H54 (cell line): ENCODE measurements at regions not wholly inside any gene's neighbourhood (a gene's known extent, or its start where the extent isn't known, plus 50 kb on each side); places are given as distances from the start of the nearest gene placed in this dataset.

Experiments used
- DNase-seq: peaks from one replicate; pipeline ENCODE4 v3.0.0; 2011; ENCODE audit warnings: low spot score, mixed read lengths; ENCODE audit not compliant: insufficient read length
- FAIRE-seq: peaks from 3 replicates; lab custom pipeline; 2011; peaks lifted over from hg19 to GRCh38; lab: Jason Lieb, UNC
- POLR2A ChIP-seq: IDR thresholded peaks from 2 replicates; pipeline ENCODE4 v1.6.1; 2011; ENCODE audit warnings: low read depth, mild to moderate bottlenecking, low read length

DNA sequence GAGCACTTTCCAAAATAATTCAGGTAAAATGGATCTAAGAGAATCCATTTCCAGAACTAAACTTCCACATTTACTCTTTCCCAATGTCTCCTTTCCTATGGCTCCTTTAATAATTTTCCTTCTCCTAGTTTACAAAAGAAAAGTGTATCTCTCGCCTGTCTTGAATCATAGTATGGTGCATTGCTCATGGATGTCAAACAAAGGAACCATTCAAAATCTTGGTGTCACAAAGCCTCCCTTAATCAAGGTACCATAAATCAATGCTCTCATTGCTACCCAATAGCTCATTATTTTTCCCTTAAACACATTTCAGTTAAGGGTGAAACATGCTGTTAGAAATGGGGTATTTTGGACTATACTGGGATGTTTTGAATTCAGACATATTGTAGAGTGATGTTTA, 57.6 kb upstream of the KCNMA1 start:
- no peak for TF ChIP-seq POLR2A
- DNase-seq (no peak), FAIRE-seq (no peak)

GRCh38 chr10:77692782-77693181, 55.2 kb upstream of the KCNMA1 start:
- DNase-seq: peak; percentile 50
- no peak for TF ChIP-seq POLR2A
- FAIRE-seq: peak; percentile 45

GRCh38 chr10:77689339-77689738, 51.7 kb upstream of the KCNMA1 start:
- no peak for TF ChIP-seq POLR2A
- DNase-seq (no peak), FAIRE-seq (no peak)

GRCh38 chr10:77687621-77688020, 50.0 kb upstream of the KCNMA1 start:
- DNase-seq (no peak), FAIRE-seq (no peak)
- TF ChIP-seq POLR2A: no peak
